ENCODE measurements at regions not wholly inside any gene's neighbourhood (a gene's known extent, or its start where the extent isn't known, plus 50 kb on each side); places are given as distances from the start of the nearest gene placed in this dataset.

DNA sequence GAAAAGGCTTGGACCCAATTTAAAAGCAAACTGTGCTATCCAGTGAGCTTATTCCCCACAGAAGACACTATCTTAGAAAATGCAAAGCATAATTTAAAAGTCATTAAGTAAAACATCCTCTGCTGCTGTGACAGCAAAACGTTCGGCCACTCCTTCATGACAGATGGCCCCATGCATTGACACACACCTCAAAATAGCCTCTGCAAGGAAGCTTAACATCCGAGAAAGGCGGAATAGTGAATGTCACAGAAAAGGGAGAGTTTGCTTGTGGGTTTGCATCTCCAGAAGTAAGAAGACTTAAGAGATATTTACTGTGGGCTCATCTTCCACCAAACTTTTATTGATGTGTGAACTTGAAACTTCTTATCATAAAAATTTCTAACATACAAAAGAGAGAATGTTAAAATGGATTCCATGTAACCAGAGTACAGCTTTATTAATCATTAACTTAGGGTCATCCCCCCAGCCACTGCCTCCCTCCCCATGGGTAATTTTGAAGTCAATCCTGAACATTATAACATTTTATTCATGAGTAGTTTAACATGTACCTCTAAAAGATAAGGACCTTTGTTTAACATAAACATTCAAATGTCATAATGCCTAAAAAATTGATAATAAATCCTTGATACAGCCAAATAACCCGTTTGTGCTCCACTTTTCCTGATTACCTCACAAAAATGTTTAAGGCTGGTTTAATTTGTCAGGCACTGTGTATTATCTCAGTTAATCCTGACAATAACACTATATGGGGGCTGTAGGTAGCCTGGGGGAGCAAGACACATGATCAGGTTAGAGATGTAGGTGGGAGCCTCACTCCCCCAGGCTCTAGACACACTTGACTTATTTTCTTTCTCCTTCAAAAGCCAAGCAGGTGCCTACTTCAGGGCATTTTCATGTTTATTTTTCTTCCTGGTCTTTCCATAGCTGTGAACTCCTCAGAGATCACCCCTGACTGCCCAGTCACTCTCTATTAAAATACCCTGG lies 119.7 kb upstream of the TMCC3 start:
- TF ChIP-seq, protein P1, sequence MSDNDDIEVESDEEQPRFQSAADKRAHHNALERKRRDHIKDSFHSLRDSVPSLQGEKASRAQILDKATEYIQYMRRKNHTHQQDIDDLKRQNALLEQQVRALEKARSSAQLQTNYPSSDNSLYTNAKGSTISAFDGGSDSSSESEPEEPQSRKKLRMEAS (IDR thresholded peaks at IDR 0.05; ENCODE audit: insufficient read depth, insufficient read length), result no peak
- TF ChIP-seq EZH2 (IDR thresholded peaks at IDR 0.05; ENCODE audit: borderline replicate concordance, low read depth, low read length, severe bottlenecking) (no peak), MYC (IDR thresholded peaks at IDR 0.05; ENCODE audit: low read depth, low read length) (no peak), POLR2AphosphoS5 (IDR thresholded peaks at IDR 0.05; ENCODE audit: insufficient read depth, low read depth, low read length) (no peak), JUN (IDR thresholded peaks at IDR 0.05; ENCODE audit: borderline replicate concordance, insufficient read depth, insufficient read length, low read depth) (no peak), POLR2A (IDR thresholded peaks at IDR 0.05; ENCODE audit: low read depth, low read length) (no peak), FOS (IDR thresholded peaks at IDR 0.05; ENCODE audit: borderline replicate concordance, insufficient read depth, low read length) (no peak), GATA2 (IDR thresholded peaks at IDR 0.05; ENCODE audit: insufficient read depth, insufficient read length, low read depth, low read length) (no peak)
- TF ChIP-seq, protein P2, sequence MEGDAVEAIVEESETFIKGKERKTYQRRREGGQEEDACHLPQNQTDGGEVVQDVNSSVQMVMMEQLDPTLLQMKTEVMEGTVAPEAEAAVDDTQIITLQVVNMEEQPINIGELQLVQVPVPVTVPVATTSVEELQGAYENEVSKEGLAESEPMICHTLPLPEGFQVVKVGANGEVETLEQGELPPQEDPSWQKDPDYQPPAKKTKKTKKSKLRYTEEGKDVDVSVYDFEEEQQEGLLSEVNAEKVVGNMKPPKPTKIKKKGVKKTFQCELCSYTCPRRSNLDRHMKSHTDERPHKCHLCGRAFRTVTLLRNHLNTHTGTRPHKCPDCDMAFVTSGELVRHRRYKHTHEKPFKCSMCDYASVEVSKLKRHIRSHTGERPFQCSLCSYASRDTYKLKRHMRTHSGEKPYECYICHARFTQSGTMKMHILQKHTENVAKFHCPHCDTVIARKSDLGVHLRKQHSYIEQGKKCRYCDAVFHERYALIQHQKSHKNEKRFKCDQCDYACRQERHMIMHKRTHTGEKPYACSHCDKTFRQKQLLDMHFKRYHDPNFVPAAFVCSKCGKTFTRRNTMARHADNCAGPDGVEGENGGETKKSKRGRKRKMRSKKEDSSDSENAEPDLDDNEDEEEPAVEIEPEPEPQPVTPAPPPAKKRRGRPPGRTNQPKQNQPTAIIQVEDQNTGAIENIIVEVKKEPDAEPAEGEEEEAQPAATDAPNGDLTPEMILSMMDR (IDR thresholded peaks at IDR 0.05; ENCODE audit: extremely low read depth in 1 of 2, insufficient read depth in 1 of 2, low read depth in 1 of 2, low read length in 2 of 2), result no peak
- POLR2A ChIA-PET, result no interaction called here
- dilution Hi-C loops (cut with MboI; ENCODE audit: extremely low pct_ligation_motif_present, low sequenced_read_pairs), result no loop called here
- Histone ChIP-seq H3K79me2 (ENCODE audit: control insufficient read depth, insufficient read depth, low read length) (no peaks in the 10 kb centered on the region), H4K20me1 (replicated peaks; ENCODE audit: control insufficient read depth, extremely low read depth, insufficient read depth, low read length) (no peaks in the 10 kb centered on the region), H3K9me1 (replicated peaks; ENCODE audit: control insufficient read depth, extremely low read depth, insufficient read depth, low read length) (no peaks in the 10 kb centered on the region), H3K27ac (ENCODE audit: insufficient read depth, low read depth, low read length) (no peak overlapping the region), H3K27me3 (ENCODE audit: control insufficient read depth in 2 of 2, insufficient read depth in 2 of 2, low read length in 2 of 2) (no peaks in the 10 kb centered on the region), H3K4me3 (replicated peaks in 1 of 3; ENCODE audit: insufficient read depth in 1 of 3, low read depth in 1 of 3, low read length in 3 of 3) (no peak overlapping the region), H3K4me1 (ENCODE audit: control insufficient read depth, extremely low read depth, insufficient read depth, low read length) (peaks cover 13% of the 10 kb centered on the region), H3K9ac (replicated peaks; ENCODE audit: extremely low read depth, insufficient read depth, low read length) (no peak overlapping the region), H3K9me3 (replicated peaks; ENCODE audit: control insufficient read depth, insufficient read depth, low read length) (no peaks in the 10 kb centered on the region), H2AFZ (ENCODE audit: low read depth, low read length) (no peak overlapping the region), H3K36me3 (ENCODE audit: control insufficient read depth in 2 of 2, extremely low read depth in 1 of 2, insufficient read depth in 2 of 2, low read length in 2 of 2) (no peaks in the 10 kb centered on the region), H3K4me2 (ENCODE audit: insufficient read depth, low read length) (no peak overlapping the region)
- CTCF ChIA-PET, result interaction anchor here (0.6 to 1.2 kb wide), 3 partner anchors 8 to 166 kb away, joined by 3 to 4 read pairs (median 3); no protein-coding TSS in a partner anchor
- intact Hi-C loops (cut with micrococcal nuclease), result loop anchor here (2.0 kb wide), 1 partner anchor 563 kb away; no protein-coding TSS in a partner anchor
- BruUV-seq (replicated peaks), result no TSS peak
- DNase-seq (ENCODE audit: low read depth, low spot score) (no peak), FAIRE-seq (no peak)
